Endothelial cell of umbilical vein (primary cell): ENCODE measurements at regions not wholly inside any gene's neighbourhood (a gene's known extent, or its start where the extent isn't known, plus 50 kb on each side); places are given as distances from the start of the nearest gene placed in this dataset.

Experiments
- EZH2 ChIP-seq: IDR thresholded peaks from 2 replicates; pipeline ENCODE4 v1.6.1; 2012; ENCODE audit warnings: borderline replicate concordance, low read depth, mild to moderate bottlenecking, moderate library complexity, low read length, inconsistent platforms; ENCODE audit not compliant: severe bottlenecking
- JUN ChIP-seq: IDR thresholded peaks from 2 replicates; pipeline ENCODE4 v1.6.1; 2011; ENCODE audit warnings: borderline replicate concordance, low read depth; ENCODE audit not compliant: insufficient read length, insufficient read depth
- POLR2A ChIP-seq: IDR thresholded peaks from 2 replicates; pipeline ENCODE4 v1.6.1; 2012; ENCODE audit warnings: low read depth, mild to moderate bottlenecking, control low read depth, low read length
- TF ChIP-seq, protein P1 (sequence below), 2 donors: IDR thresholded peaks; 1 replicate in 1 of 2; 2 replicates in 1 of 2; pipeline ENCODE4 v1.5.1; 2011; ENCODE audit warnings: low read length in 2 of 2, mild to moderate bottlenecking in 2 of 2, moderate library complexity in 2 of 2, control low read depth in 1 of 2, inconsistent platforms in 1 of 2, low read depth in 1 of 2; ENCODE audit not compliant: insufficient read depth in 1 of 2; ENCODE audit errors: extremely low read depth in 1 of 2

DNA sequence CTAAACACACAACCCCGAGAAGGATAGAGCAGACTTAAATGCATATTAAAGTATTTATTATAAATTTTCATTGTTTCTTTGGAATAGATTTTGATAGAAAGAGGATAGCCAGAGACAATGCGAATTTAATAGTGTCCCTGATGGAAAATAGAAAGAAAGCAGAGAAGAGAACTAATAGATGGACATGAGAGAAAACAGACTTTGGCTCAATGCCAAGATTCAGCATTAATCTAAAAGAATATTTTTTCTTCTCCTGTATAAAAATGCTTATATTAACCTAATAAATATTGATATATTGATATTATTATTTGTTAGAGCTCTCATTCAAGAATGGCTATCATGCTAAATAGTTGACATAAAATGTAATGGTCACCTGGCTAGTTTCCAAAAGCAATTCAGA, 173.4 kb downstream of the KIF2B start:
- no peak for TF ChIP-seq POLR2A
- TF ChIP-seq, protein P1, sequence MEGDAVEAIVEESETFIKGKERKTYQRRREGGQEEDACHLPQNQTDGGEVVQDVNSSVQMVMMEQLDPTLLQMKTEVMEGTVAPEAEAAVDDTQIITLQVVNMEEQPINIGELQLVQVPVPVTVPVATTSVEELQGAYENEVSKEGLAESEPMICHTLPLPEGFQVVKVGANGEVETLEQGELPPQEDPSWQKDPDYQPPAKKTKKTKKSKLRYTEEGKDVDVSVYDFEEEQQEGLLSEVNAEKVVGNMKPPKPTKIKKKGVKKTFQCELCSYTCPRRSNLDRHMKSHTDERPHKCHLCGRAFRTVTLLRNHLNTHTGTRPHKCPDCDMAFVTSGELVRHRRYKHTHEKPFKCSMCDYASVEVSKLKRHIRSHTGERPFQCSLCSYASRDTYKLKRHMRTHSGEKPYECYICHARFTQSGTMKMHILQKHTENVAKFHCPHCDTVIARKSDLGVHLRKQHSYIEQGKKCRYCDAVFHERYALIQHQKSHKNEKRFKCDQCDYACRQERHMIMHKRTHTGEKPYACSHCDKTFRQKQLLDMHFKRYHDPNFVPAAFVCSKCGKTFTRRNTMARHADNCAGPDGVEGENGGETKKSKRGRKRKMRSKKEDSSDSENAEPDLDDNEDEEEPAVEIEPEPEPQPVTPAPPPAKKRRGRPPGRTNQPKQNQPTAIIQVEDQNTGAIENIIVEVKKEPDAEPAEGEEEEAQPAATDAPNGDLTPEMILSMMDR (IDR thresholded peaks at IDR 0.05; ENCODE audit: extremely low read depth in 1 of 2, insufficient read depth in 1 of 2, low read depth in 1 of 2, low read length in 2 of 2): no peak
- no peak for TF ChIP-seq EZH2
- TF ChIP-seq JUN: no peak
